ENCODE measurements at regions not wholly inside any gene's neighbourhood (a gene's known extent, or its start where the extent isn't known, plus 50 kb on each side); places are given as distances from the start of the nearest gene placed in this dataset.
"Not testable (repeated sequence)": the region's sequence is repeated elsewhere in the genome, so short reads cannot be mapped to it uniquely, and the experiment has no call there.

- DNase-seq (ENCODE audit: low spot score) = no peak
These were observed 108.9 kb upstream of the ADAMTS3 start for GRCh38 chr4:72677886-72678285.

- DNase-seq (ENCODE audit: low spot score) = no peak
These were observed 108.2 kb upstream of the ADAMTS3 start for GRCh38 chr4:72677265-72677664.

- DNase-seq (ENCODE audit: low spot score) = no peak
These were observed 103.0 kb upstream of the ADAMTS3 start for GRCh38 chr4:72671980-72672379.

GRCh38 chr4:72670521-72670920 lies 101.5 kb upstream of the ADAMTS3 start:
- no peak for DNase-seq (ENCODE audit: low spot score)

GRCh38 chr4:72666910-72667309 lies 97.9 kb upstream of the ADAMTS3 start:
- no peak for DNase-seq (ENCODE audit: low spot score)

- no peak for DNase-seq (ENCODE audit: low spot score)
These were observed 96.3 kb upstream of the ADAMTS3 start for GRCh38 chr4:72665171-72665968.

GRCh38 chr4:72663828-72664227 lies 94.8 kb upstream of the ADAMTS3 start:
- DNase-seq (ENCODE audit: low spot score) = no peak

GRCh38 chr4:72661830-72662229 lies 92.8 kb upstream of the ADAMTS3 start:
- DNase-seq (ENCODE audit: low spot score) = no peak

GRCh38 chr4:72641611-72642010 lies 72.6 kb upstream of the ADAMTS3 start:
- DNase-seq (ENCODE audit: low spot score) = no peak

- DNase-seq (ENCODE audit: low spot score) = not testable (repeated sequence)
These were observed 67.8 kb upstream of the ADAMTS3 start for GRCh38 chr4:72636866-72637265.

- not testable (repeated sequence) for DNase-seq (ENCODE audit: low spot score)
These were observed 66.9 kb upstream of the ADAMTS3 start for GRCh38 chr4:72635931-72636330.

- not testable (repeated sequence) for DNase-seq (ENCODE audit: low spot score)
These were observed 63.2 kb upstream of the ADAMTS3 start for GRCh38 chr4:72632253-72632652.

- DNase-seq (ENCODE audit: low spot score) = no peak
These were observed 62.3 kb upstream of the ADAMTS3 start for GRCh38 chr4:72631296-72631695.

- DNase-seq (ENCODE audit: low spot score) = no peak
These were observed 60.5 kb upstream of the ADAMTS3 start for GRCh38 chr4:72629540-72629939.

GRCh38 chr4:72627723-72628122 lies 58.7 kb upstream of the ADAMTS3 start:
- no peak for DNase-seq (ENCODE audit: low spot score)

Measured in globus pallidus (tissue), 1 donor.